Astrocyte of the spinal cord (primary cell): ENCODE measurements at regions not wholly inside any gene's neighbourhood (a gene's known extent, or its start where the extent isn't known, plus 50 kb on each side); places are given as distances from the start of the nearest gene placed in this dataset.
"Not testable (repeated sequence)": the region's sequence is repeated elsewhere in the genome, so short reads cannot be mapped to it uniquely, and the experiment has no call there.

Experiments used
- DNase-seq: peaks from one replicate; pipeline ENCODE4 v3.0.0; 2011; ENCODE audit warnings: low read depth, low spot score
- H3K4me3 ChIP-seq: 2 replicates; pipeline ENCODE4 v1.5.1; 2011; ENCODE audit warnings: low read depth, mild to moderate bottlenecking, low read length, moderate library complexity
- in situ Hi-C: cut with HindIII; loops from 2 replicates; pipeline ENCODE4 v1.10.0; 2017; ENCODE audit warnings: low sequenced_read_pairs
- TF ChIP-seq, protein P1 (sequence below): IDR thresholded peaks from 2 replicates; pipeline ENCODE4 v1.5.1; 2012; ENCODE audit warnings: low read depth, mild to moderate bottlenecking, low read length, inconsistent platforms

DNA sequence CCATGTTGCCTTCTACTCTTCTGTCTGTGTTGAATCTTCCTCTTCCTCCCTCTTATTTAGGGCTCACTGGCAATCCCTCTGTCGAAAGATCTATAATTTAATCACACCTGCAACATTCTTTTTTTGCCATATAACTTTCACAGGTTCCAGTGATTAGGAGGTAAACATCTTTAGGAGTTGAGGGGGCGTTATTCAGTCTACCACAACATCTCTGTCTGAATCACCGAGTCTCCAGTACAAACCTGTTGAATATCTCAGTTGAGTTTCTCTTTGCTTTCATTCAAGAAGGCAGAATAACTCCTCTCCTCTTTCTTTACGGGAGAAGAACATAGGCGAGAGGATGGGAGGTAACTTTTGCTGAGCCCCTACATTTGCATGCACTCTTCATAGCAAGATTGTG is 101.9 kb upstream of the CDC42BPA start:
- DNase-seq = no peak
- in situ Hi-C loops = no loop called here
- TF ChIP-seq, protein P1, sequence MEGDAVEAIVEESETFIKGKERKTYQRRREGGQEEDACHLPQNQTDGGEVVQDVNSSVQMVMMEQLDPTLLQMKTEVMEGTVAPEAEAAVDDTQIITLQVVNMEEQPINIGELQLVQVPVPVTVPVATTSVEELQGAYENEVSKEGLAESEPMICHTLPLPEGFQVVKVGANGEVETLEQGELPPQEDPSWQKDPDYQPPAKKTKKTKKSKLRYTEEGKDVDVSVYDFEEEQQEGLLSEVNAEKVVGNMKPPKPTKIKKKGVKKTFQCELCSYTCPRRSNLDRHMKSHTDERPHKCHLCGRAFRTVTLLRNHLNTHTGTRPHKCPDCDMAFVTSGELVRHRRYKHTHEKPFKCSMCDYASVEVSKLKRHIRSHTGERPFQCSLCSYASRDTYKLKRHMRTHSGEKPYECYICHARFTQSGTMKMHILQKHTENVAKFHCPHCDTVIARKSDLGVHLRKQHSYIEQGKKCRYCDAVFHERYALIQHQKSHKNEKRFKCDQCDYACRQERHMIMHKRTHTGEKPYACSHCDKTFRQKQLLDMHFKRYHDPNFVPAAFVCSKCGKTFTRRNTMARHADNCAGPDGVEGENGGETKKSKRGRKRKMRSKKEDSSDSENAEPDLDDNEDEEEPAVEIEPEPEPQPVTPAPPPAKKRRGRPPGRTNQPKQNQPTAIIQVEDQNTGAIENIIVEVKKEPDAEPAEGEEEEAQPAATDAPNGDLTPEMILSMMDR = no peak
- H3K4me3 ChIP-seq = no peak overlapping the region

DNA sequence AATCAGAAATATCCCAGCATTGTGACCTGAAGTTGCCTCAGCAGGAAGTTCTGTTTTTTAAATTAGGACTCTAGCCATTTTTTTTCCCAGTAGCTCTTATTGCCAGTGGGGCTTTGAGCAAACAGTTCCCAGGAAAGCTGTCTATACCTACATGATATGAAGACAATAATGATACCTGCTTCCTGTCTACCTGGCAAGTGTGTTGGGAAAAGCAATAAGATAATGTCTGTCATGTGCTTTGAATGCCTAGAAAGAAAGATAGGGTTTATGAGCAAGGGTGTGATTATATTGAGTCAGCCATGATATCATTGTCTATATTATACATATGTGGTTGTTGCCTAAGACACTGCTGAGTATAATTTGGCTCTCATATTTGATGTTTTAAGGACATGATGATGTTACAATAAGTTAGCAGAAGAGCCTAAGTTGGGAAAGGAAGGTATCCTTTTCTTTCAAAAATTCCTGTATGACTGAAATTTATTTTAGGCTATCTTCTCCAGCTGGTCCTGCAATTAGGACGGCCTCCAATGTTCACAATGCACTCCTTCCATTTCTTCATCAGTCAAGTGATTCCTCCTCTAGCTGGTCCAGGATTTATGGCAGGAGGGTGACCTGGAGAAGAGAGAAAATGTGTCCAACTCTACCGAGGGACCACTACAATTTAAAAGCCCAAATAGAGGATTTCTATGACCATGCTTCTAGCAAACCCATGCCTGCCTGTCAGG is 99.6 kb upstream of the CDC42BPA start:
- TF ChIP-seq, protein P1 = no peak
- H3K4me3 ChIP-seq = no peak overlapping the region
- DNase-seq = no peak
- in situ Hi-C loops = no loop called here

DNA sequence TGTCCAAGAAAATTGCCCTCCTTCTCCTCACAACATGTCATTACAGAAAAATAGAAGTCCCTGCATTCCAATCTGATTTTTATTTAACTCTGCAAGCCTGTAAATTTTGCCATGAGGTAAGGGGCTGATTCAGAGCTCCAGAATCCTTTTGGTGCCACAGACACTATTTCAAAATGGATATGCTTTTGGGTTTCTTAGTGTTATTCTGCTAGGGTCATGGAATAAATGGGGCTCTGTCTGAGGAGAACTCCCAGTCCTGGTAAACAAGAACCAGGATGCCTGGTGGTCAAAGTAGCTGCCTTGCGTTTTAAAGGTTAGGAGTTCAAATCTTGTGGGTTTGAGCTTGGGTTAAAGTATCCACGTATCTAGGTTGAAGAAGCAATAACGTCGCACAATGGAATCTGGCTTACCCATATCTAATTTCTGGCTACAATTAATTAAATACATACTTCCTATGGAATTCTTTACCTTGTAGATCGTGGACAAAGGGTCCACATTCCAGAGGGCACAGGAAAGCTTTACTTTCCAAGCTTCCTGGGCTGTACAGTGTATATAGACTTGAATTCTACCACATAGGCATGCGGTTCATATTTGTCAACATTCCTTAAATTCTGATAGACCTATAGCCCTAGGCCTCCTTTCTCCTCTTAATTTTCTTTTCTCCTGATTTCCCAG is 98.0 kb upstream of the CDC42BPA start:
- no peak overlapping the region for H3K4me3 ChIP-seq
- in situ Hi-C loops = no loop called here
- peak; percentile 52 for DNase-seq
- TF ChIP-seq, protein P1 = no peak

DNA sequence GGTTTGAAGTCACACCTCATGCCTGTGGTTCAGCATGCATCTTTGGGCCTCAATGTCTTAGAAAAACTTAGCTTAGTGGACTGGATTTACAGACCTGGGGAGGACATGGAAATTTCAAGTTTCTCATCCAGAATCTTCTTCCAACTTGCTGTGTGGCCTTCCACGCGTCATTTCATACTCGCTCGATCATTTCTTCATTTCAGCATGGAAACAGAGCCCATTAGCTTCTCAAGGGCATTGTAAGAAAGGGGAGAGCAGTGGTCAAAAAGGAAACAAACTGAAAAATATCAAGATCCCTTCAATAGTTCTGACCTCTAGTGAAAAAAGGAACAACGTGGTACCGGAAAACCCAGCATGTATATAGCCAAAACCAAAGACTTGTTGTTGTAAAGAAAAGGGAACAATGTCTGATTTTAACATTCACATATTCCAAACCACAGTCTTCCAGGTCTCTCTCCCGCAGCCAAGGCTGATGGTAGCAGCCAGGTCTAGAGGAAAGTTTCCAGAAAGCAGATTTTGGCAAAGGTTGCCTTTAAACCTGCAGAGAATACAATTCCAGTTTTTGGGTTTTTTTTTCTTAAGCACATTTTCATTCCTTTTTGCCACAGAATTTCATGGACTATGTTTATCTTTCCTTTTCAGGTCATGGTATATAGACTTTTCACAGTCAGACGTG is 97.0 kb upstream of the CDC42BPA start:
- TF ChIP-seq, protein P1 = no peak
- H3K4me3 ChIP-seq = no peak overlapping the region
- no peak for DNase-seq
- in situ Hi-C loops = no loop called here

DNA sequence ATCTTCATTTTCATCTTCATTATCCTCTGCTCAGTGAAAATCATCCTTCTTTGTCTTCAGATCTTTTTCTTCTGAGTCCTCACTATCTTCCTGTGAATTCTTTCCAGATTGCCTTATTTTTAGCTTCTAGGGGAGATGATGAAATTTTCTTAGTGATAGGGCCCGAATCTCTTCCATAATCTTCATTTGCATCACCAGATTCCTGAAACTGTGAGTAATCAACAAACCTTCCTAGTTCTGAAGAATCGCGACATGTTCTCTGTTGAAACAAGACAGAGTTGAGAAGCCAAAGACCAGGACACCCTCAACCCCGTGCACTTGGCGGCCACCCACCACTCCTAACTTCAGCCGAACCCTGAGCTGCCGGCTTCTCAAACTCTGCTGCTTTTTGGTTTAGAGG is 92.8 kb upstream of the CDC42BPA start:
- TF ChIP-seq, protein P1 = no peak
- in situ Hi-C loops = no loop called here
- H3K4me3 ChIP-seq = no peak overlapping the region
- no peak for DNase-seq

DNA sequence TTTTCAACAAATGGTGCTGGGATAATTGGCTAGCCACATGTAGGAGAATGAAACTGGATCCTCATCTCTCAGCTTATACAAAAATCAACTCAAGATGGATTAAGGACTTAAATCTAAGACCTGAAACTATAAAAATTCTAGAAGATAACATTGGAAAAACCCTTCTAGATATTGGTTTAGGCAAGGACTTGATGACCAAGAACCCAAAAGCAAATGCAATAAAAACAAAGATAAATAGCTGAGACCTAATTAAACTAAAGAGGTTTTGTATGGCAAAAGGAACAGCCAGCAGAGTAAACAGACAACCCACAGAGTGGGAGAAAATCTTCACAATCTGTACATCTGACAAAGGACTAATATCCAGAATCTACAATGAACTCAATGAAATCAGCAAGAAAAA is 88.0 kb upstream of the CDC42BPA start:
- in situ Hi-C loops = not testable (repeated sequence)

DNA sequence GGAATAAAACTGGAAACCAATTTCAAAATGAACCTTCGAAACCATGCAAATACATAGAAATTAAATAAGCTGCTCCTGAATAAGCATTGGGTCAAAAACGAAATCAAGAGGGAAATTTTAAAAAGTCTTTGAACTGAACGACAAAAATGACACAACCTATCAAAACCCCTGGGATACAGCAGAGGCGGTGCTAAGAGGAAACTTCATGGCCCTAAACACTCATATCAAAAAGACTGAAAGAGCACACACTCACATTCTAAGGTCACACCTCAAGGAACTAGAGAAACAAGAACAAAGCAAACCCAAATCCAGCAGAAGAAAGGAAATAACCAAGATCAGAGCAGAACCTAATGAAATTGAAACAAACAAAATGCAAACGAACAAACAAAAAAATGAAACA is 85.2 kb upstream of the CDC42BPA start:
- TF ChIP-seq, protein P1 = no peak
- no peak for DNase-seq
- in situ Hi-C loops = no loop called here
- no peak overlapping the region for H3K4me3 ChIP-seq

More for the DNA sequence above, 88.0 kb upstream of the CDC42BPA start:
- not testable (repeated sequence) for DNase-seq, H3K4me3 ChIP-seq
